Gastrocnemius medialis (tissue), 4 donors: ENCODE measurements at regions not wholly inside any gene's neighbourhood (a gene's known extent, or its start where the extent isn't known, plus 50 kb on each side); places are given as distances from the start of the nearest gene placed in this dataset.

Experiments
- ATAC-seq, 2 donors: fragments of 150-250 bp; one replicate each; pipeline ENCODE4 v1.9.1; 2016
- DNase-seq, 2 donors: peaks; one replicate each; pipeline ENCODE4 v3.0.0-alpha.2; 2019
- H3K27ac ChIP-seq, 4 donors: fragments of 200-600 bp; sonication (generic); 1 replicate in 1 of 4; 2 replicates in 3 of 4; pipeline ENCODE4 v1.5.1; 2016 to 2018; ENCODE audit warnings: mild to moderate bottlenecking in 2 of 4, moderate library complexity in 1 of 4
- H3K27me3 ChIP-seq, 3 donors: fragments of 200-600 bp; sonication (generic) in 2 of 3; 1 replicate in 1 of 3; 2 replicates in 2 of 3; pipeline versions ENCODE4 v1.5.1 to v1.6.0; 2016 to 2019; ENCODE audit warnings: mild to moderate bottlenecking in 1 of 3, moderate library complexity in 1 of 3
- H3K36me3 ChIP-seq, 2 donors: fragments of 200-600 bp; sonication (generic) in 1 of 2; one replicate each; pipeline ENCODE4 v1.5.1; 2017 to 2018
- H3K4me1 ChIP-seq, 2 donors: fragments of 200-600 bp; sonication (generic) in 1 of 2; one replicate each; pipeline ENCODE4 v1.5.1; 2016 to 2017; ENCODE audit warnings: mild to moderate bottlenecking in 2 of 2
- H3K4me3 ChIP-seq, 4 donors: fragments of 200-600 bp; sonication (generic) in 3 of 4; 1 replicate in 1 of 4; 2 replicates in 3 of 4; pipeline ENCODE4 v1.5.1; 2016 to 2019; ENCODE audit warnings: mild to moderate bottlenecking in 2 of 4
- H3K9me3 ChIP-seq, 3 donors: fragments of 200-600 bp; sonication (generic) in 2 of 3; 1 replicate in 1 of 3; 2 replicates in 2 of 3; pipeline ENCODE4 v1.5.1; 2016 to 2019
- POLR2A ChIP-seq, 2 donors: fragments of 450-650 bp; IDR thresholded peaks; one replicate each; pipeline ENCODE4 v1.6.1; 2017; ENCODE audit warnings: antibody characterized with exemption in 2 of 2, mild to moderate bottlenecking in 2 of 2, moderate library complexity in 2 of 2
- in situ Hi-C, 4 donors: fragments of 200-750 bp; cut with MboI; loops; one replicate each; pipeline versions ENCODE4 v1.15.0 to v1.8.0; 2017; ENCODE audit warnings: low sequenced_read_pairs in 4 of 4
- intact Hi-C: fragments of 100-400 bp; cut with DNase I; formaldehyde crosslinking; loops from one replicate; pipeline ENCODE4 v1.15.1; 2023; ENCODE audit warnings: low total_unique reads
- TF ChIP-seq, protein P1 (sequence below), 5 experiments: fragments of 450-650 bp in 3 of 5; fragments of 200-600 bp in 2 of 5; sonication (generic) in 2 of 5; IDR thresholded peaks in 4 of 5; conservative IDR thresholded peaks in 1 of 5; 1 replicate in 4 of 5; 2 replicates in 1 of 5; pipeline ENCODE4 v1.5.1; 2016 to 2019; ENCODE audit warnings: antibody characterized with exemption in 5 of 5, mild to moderate bottlenecking in 3 of 5, moderate library complexity in 3 of 5

DNA sequence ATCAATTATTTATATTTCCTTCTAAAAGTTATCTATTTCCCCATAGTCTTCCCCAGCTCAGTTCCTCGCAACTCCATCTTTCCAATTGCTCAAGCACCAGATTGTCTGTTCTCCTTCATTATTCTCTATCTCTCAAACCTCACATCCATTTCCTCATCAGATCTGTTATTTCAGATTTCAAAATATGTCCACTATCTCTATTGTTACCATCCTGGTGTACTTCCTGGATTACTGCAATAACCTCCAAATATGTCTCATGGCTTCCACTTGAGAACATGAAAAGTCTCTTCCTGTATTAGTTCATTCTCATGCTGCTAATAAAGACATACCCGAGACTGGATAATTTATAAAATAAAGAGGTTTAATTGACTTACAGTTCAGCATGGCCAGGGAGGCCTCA is 641.7 kb upstream of the ZEB2 start:
- intact Hi-C loops (no loop called here), in situ Hi-C loops (no loop called here)
- no peaks in the 10 kb centered on the region for H3K36me3 ChIP-seq
- H3K4me3 ChIP-seq, result no peak overlapping the region
- no peak for DNase-seq
- TF ChIP-seq, protein P1, sequence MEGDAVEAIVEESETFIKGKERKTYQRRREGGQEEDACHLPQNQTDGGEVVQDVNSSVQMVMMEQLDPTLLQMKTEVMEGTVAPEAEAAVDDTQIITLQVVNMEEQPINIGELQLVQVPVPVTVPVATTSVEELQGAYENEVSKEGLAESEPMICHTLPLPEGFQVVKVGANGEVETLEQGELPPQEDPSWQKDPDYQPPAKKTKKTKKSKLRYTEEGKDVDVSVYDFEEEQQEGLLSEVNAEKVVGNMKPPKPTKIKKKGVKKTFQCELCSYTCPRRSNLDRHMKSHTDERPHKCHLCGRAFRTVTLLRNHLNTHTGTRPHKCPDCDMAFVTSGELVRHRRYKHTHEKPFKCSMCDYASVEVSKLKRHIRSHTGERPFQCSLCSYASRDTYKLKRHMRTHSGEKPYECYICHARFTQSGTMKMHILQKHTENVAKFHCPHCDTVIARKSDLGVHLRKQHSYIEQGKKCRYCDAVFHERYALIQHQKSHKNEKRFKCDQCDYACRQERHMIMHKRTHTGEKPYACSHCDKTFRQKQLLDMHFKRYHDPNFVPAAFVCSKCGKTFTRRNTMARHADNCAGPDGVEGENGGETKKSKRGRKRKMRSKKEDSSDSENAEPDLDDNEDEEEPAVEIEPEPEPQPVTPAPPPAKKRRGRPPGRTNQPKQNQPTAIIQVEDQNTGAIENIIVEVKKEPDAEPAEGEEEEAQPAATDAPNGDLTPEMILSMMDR (IDR thresholded peaks at IDR 0.05 in 4 of 5, conservative IDR thresholded peaks at IDR 0.05 in 1 of 5), result no peak
- TF ChIP-seq POLR2A (IDR thresholded peaks at IDR 0.05), result no peak
- ATAC-seq, result no peak
- no peak overlapping the region for H3K27ac ChIP-seq
- H3K9me3 ChIP-seq, result no peaks in the 10 kb centered on the region
- H3K4me1 ChIP-seq, result peaks cover 0 to 20% of the 10 kb centered on the region in 2 donors
- H3K27me3 ChIP-seq, result no peaks in the 10 kb centered on the region

DNA sequence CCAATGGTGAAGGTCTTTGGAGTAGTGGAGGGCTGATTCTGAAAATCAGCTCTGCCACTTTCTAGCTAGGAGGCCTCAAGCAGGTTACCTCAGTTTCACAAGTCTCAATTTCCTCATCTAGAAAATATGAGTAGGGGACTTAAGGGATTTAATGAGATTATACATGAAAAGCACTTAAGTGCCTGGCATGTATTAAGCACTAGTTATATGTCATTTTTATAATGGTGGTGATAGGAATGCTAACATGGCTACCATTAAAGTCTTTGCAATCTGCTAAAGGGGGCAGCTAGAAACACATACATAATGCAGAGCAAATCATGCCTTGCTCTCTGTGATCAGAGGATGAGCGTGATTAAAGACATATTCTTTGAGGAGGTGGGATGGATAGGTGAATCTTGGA is 640.9 kb upstream of the ZEB2 start:
- intact Hi-C loops, result no loop called here

DNA sequence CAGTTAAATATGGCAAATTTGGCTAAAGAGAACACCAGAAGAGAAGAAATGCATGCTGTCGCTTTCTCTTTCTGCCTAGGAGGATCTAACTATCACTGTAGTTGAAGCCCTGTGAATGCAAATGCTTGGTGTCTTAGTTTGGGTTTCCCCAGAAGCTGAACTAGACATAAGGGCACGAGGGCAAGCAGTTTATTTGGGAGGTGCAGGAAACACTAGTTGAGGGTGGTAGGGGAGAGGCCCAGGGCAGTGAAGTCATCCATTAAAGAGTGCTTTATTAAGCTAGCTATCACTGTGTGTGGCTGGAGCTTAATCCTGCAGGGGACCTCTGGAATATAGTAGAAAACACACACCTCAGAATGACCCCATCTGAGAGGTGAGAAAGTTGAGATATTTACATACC is 639.8 kb upstream of the ZEB2 start:
- DNase-seq (no peak), ATAC-seq (no peak)
- in situ Hi-C loops (no loop called here), intact Hi-C loops (no loop called here)
- Histone ChIP-seq H3K9me3 (no peaks in the 10 kb centered on the region), H3K4me1 (peaks cover 0 to 20% of the 10 kb centered on the region in 2 donors), H3K4me3 (no peak overlapping the region), H3K36me3 (no peaks in the 10 kb centered on the region), H3K27ac (no peak overlapping the region), H3K27me3 (no peaks in the 10 kb centered on the region)
- TF ChIP-seq, protein P1 (IDR thresholded peaks at IDR 0.05 in 4 of 5, conservative IDR thresholded peaks at IDR 0.05 in 1 of 5), result no peak
- TF ChIP-seq POLR2A (IDR thresholded peaks at IDR 0.05), result no peak

More for the DNA sequence above, 640.9 kb upstream of the ZEB2 start:
- H3K9me3 ChIP-seq, result no peaks in the 10 kb centered on the region
- in situ Hi-C loops, result no loop called here
- H3K27ac ChIP-seq, result no peak overlapping the region
- DNase-seq (no peak), ATAC-seq (no peak)
- H3K4me1 ChIP-seq, result peaks cover 0 to 20% of the 10 kb centered on the region in 2 donors
- H3K36me3 ChIP-seq, result no peaks in the 10 kb centered on the region
- H3K27me3 ChIP-seq, result no peaks in the 10 kb centered on the region
- TF ChIP-seq, protein P1 (IDR thresholded peaks at IDR 0.05 in 4 of 5, conservative IDR thresholded peaks at IDR 0.05 in 1 of 5), result no peak
- TF ChIP-seq POLR2A (IDR thresholded peaks at IDR 0.05), result no peak
- H3K4me3 ChIP-seq, result no peak overlapping the region

DNA sequence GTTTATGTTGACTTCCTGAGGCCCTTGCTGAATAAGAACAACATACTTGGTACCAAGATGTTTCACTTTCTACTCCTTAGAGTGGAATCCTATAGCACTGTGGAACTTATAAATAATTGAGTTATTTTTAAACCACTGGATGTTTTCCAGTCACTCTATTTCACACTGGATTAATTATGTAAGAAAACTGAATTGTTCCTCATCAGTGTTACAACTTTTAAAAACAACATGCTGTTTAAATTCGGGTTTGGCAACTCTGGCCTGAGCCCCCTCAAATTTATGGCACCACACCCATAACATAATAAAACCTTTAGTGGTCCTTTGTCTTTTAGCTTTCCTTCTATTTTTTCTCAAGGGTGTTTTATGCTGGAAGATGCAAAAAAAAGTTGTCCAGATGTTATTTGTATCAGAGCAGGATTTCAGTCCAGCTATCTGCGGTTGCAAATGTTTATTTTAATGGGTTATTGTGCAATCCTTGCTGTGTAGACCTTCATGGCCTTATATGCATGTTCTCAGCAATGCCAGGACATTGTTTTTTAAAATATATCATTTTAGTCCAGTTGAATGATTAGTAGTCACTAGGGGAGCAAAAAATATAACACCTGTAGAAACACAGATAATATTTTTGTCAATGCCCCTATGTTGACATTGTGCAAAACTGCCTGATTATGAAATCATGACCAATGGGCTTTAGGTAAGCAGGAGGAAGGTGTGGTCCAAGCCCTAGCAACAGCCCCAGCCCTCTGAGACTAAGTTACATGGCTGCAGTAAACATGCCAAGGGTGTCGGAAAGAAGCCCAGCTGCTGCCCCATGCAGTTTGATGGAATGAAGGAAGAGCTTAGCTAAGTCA is 638.0 kb upstream of the ZEB2 start:
- TF ChIP-seq POLR2A (IDR thresholded peaks at IDR 0.05), result no peak
- TF ChIP-seq, protein P1 (IDR thresholded peaks at IDR 0.05 in 4 of 5, conservative IDR thresholded peaks at IDR 0.05 in 1 of 5), result no peak
- no peaks in the 10 kb centered on the region for H3K9me3 ChIP-seq
- peak overlapping the region in 3 of 4 donors; percentile 25 to 54 (median 41) for H3K27ac ChIP-seq
- peaks cover 0 to 20% of the 10 kb centered on the region in 2 donors for H3K4me1 ChIP-seq
- H3K36me3 ChIP-seq, result no peaks in the 10 kb centered on the region
- intact Hi-C loops, result no loop called here
- peak; percentile 73 to 93 for ATAC-seq
- no peaks in the 10 kb centered on the region for H3K27me3 ChIP-seq
- DNase-seq, result peak; percentile 53 to 79
- H3K4me3 ChIP-seq, result no peak overlapping the region
- in situ Hi-C loops, result no loop called here
